Germinal center (tissue), 1 donor: ENCODE measurements at regions not wholly inside any gene's neighbourhood (a gene's known extent, or its start where the extent isn't known, plus 50 kb on each side); places are given as distances from the start of the nearest gene placed in this dataset.

Source experiments
- DNase-seq: peaks from one replicate; pipeline ENCODE4 v3.0.0; 2012; ENCODE audit warnings: mixed read lengths, low spot score

DNA sequence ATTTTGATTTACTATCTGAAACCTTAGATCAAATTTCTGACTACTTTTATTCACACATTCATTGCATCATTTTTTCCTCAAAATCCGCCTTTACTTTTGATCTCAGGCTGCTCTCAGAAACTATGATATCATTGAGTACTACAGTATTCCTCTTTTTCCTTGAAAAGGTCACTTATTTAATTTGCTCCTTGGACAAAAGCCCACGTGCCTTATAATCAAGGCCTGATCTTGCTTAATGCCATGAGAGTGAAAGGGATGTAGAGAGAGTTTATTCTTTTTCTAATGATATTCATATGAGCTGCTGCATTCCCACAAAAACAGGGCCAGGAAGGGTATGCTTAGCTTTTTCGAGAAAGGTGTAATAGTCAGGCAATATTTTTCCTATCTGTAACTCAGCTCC, 327.0 kb downstream of the ETS1 start:
- no peak for DNase-seq

DNA sequence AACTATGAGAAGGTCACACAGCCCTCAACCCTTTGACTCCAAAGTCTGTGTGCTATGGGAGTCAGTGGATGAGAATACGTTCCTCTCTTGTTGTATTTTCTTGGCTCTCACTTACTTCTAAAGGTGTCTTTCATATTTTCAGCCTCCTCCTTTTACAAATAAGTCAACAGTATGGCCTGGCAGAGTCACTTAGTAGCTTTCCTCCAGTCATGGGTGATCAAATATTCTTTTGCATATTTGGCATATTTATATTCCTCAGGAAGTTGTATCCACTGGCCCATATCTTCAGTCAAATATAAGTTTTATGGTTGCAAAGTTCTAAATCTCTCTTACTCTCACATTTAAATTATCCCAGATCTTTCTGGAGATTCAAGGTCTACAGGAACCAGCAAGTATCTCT, 327.5 kb downstream of the ETS1 start:
- DNase-seq: peak; percentile 55

DNA sequence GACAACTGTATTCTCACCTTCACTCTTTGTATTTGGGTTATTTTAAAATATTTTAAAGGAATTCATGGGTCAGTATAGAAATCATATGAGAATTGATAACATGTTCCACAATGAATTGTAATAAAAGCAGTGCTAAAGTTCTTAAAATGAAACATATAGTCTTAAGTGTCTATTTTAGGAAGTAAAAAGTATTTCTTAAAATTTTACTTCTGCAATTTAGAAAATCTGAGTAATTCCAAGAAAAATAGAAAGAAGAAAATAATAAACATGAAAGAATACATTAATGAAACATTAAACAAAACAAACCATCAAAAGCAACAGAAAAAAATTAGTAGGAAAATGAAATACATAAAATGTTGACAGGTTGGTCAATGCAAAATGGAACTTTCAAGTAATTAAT, 332.4 kb downstream of the ETS1 start:
- DNase-seq: no peak

DNA sequence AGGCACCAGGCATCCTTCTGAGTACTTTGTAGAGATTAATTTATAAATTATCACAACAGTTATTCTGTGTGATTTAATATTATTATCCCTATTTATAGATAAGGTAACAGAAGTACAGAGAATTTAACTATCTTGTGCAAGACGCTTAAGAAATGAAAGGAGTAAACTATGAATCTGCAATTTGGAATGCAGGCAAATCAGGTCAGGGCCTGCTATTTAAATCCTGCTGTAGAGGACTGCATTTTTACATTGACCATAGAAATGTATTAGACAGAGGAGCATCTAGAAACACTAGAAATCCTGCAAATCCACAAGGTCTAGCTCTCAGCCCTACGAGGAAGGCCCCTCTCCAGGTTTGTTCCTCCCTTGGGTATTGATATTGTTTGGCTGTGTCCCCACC, 336.2 kb downstream of the ETS1 start:
- DNase-seq: no peak

GRCh38 chr11:128250482-128250881, 336.9 kb downstream of the ETS1 start:
- DNase-seq: no peak

- no peak for DNase-seq
These were observed 340.4 kb downstream of the ETS1 start for GRCh38 chr11:128246810-128247594.

DNA sequence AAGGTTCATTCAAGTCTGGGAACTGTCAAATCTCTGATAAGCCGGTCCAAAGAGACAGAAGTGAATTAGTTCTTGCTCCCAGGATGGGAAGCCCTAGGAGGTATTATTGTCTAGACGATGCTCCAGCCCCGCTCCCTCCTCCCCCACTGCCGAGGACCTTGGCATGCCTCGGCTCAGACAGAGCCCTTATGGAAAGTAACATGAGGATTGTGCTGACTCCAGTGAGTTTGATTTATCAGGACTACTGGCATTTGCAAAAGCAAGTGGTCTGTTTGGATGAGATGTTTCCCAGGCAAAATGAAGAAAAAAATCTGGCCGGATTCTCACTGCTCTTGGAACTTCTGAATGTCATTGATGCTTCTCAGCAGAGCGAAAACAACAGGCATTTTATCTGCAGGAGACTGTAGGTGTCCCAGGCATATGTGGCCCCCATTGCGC, 341.0 kb downstream of the ETS1 start:
- no peak for DNase-seq

DNA sequence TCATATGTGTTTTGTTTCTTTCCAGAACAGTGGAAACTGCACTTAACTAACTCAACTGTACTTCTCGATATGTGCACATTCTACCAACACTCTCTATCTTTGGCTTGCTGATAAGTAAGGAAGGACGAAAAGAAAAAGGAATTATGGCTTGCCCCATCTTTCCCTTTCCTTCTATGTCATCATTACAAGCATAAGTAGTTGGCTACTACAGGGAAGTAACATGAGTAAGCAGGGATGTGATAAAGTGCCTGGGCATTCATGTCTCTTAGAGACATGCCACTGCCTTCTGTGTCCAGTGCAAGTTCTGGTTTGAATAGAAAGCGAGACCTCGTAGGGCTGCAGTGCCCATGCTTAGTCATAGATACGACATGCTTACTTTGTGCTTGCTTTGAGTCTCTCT, 342.5 kb downstream of the ETS1 start:
- no peak for DNase-seq

GRCh38 chr11:128242451-128242850, 344.9 kb downstream of the ETS1 start:
- DNase-seq: no peak

DNA sequence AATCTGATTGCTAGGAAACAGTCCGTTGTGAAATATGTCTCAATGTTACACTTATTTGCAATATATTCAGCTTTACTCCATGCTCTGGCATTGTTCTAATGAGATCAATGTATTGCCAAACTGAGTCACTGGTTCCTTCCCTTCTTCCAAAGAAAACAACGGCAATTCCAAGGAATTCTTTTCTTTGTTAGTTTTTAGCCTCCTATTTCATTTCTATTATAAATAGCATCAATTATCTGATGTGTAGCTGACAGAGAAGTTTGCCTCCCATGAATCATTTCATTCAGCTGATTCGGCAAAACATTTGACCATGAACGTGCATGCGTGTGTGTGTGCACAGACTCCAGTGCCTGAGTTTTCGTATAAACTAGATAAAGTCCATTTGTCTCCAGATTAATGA, 346.8 kb downstream of the ETS1 start:
- no peak for DNase-seq

DNA sequence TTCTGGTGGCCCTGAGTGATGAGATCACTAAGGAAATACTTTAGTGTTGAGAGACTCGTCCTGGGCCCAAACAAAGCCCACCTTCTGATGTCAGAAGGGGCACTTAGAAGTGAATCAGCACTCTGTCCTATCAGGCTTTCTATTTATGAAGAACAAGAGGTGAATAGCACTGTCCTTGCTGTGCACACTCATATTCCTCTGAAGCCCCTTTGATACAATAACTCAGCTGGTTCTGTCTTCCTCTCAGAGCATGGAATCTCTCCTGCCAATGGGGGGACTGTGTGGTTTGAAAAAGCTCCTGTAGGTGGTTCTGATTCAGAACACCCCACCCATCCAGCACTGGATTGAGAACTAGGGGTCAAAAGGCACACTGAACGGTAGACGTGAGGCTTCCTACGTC, 348.1 kb downstream of the ETS1 start:
- no peak for DNase-seq

DNA sequence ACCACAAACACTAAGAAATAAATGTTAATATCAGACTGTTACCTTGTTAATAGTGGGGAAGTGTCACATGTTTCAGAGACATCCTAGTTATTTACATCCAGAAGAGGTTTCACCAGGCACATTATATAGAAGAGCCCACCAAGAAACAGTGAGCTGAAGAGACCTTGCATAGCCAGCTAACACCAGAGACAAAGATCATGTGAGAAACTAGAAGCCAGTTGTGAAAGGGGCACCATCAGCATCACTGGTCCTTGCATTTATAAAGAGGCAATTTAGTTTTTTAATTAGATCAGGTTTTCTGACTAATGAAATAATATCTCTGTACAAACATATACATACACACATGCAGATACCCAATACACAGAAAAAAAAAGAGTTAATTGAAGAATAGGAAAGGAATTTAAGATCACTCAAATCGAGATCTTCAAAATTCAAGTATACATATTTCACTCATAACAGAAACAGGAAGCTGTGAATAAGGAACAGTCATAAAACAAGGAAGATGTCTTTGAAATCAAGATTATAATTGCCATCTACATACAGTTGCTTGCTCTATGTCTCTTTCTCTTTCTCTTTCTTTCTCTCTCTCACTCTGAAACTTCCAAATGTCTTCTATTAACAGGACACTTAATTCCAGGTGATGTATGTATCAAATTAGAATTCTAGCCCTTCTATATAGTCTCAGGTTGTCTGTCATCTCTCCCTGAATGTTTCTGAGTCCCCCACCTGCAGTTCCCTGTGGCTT, 348.7 kb downstream of the ETS1 start:
- DNase-seq: no peak

DNA sequence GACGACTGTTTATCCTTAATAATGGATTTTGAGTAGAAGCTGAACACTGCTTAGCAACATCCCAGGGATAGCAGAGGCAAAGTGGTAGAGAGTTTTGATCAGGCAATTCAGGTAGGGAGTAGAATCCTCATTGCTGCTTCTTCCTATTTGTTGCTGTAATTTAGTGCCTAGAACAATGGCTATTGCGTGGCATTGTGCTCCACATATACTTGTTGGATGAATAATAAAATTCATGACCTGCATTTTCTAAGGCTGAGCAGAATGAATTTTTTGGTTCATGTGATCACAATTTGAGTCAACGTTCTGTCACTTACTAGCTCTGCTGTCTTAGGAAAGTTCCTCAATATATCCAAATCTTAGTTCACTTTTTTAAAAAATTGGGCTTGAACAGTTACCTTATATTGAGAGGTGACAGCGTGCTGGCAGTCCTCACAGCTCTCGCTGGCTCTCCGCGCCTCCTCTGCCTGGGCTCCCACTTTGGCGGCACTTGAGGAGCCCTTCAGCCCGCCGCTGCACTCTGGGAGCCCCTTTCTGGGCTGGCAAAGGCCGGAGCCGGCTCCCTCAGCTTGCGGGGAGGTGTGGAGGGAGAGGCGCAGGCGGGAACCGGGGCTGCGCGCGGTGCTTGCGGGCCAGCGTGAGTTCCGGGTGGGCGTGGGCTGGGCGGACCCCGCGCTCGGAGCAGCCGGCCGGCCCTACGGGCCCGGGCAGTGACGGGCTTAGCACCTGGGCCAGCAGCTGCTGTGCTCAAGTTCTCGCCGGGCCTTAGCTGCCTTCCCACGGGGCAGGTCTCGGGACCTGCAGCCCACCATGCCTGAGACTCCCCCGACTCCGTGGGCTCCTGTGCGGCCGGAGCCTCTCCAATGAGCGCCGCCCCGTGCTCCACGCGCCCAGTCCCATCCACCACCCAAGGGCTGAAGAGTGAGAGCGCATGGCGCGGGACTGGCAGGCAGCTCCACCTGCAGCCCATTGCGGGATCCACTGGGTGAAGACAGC, 350.6 kb downstream of the ETS1 start:
- DNase-seq: no peak

- DNase-seq: no peak
These were observed 351.4 kb downstream of the ETS1 start for GRCh38 chr11:128235958-128236357.

DNA sequence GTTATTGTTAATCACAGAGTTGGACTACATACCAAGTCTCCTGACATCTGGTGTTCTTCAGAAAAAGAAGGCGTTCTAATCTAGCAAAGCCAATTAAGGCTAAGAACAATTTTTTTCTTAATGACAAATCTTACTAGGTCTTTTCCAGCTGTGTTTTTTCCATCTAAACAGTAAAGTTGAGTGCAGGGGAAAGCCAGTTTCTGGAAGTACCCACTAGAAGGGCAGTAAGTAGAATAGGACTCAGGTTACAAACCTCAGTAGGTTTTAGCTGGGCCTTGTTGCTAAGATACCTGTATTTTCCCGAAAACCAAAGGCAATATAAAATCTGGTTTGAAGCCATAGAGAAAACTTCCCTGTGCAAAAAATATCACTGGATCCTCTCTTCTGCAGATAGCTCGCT, 351.9 kb downstream of the ETS1 start:
- no peak for DNase-seq

GRCh38 chr11:128234143-128234542, 353.2 kb downstream of the ETS1 start:
- DNase-seq: no peak

DNA sequence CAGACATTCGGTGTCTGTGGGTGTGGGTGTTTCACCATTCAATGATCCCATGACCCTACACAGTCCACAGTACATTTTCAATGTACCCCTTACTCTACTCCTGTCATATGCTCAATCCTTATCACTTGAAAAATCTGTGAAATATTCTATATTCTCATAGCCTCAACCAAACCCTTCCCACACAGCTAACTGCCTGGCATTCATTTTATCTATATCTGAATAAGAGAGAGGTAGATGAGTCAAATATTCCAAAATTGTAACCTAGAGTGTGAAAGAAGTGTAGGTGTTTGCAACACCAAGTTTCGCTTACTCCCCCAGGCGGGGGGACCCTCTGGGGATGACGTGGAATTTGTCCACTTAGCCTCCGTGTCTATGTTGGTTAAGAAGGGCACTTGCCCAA, 354.8 kb downstream of the ETS1 start:
- DNase-seq: no peak

- DNase-seq: no peak
These were observed 355.4 kb downstream of the ETS1 start for GRCh38 chr11:128231845-128232410.

DNA sequence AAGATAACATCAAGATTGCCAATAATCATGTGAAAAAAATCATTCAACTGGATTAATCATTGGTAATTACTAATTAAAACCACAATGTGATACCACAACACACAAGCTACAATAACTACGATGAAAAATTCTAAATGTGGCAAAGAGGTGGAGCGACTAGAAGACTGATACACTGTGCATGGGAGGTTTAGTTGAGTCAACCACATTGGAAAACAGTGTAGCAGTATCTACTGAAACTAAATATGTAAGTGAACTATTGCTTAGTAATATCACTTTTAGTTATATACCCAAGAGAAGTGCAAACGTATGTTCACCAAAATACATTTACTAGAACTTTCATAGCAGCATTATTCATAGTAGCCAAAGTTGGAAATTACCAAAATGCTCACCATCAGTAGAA, 359.9 kb downstream of the ETS1 start:
- no peak for DNase-seq

GRCh38 chr11:128226106-128226716, 361.1 kb downstream of the ETS1 start:
- no peak for DNase-seq

GRCh38 chr11:128222245-128222884, 365.0 kb downstream of the ETS1 start:
- DNase-seq: no peak
